Urothelium cell line (cell line): ENCODE measurements at regions not wholly inside any gene's neighbourhood (a gene's known extent, or its start where the extent isn't known, plus 50 kb on each side); places are given as distances from the start of the nearest gene placed in this dataset.
"Not testable (repeated sequence)": the region's sequence is repeated elsewhere in the genome, so short reads cannot be mapped to it uniquely, and the experiment has no call there.

Source experiments
- DNase-seq: peaks from one replicate; pipeline ENCODE4 v3.0.0; 2011; ENCODE audit warnings: low spot score, mixed read lengths
- FAIRE-seq: peaks from 2 replicates; lab custom pipeline; 2011; peaks lifted over from hg19 to GRCh38; lab: Jason Lieb, UNC

DNA sequence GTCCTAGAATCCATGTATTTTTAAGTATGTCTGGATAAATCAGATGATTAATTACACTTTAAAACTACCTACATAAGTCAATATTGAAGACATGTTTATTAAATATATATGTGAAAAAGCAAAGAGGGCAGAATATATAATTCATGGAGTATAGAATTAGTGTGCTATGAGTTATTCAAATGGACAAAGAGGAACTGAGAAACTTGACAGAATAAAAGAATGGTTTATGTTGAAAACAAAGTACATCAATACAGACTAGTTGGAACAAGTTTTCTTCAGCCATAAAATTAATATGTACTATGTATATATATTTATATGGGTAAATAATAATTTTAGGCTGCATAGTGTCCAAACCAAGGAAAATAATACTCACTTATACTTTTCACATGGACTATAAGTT is 173.5 kb downstream of the NPFFR2 start:
- DNase-seq (no peak), FAIRE-seq (no peak)

DNA sequence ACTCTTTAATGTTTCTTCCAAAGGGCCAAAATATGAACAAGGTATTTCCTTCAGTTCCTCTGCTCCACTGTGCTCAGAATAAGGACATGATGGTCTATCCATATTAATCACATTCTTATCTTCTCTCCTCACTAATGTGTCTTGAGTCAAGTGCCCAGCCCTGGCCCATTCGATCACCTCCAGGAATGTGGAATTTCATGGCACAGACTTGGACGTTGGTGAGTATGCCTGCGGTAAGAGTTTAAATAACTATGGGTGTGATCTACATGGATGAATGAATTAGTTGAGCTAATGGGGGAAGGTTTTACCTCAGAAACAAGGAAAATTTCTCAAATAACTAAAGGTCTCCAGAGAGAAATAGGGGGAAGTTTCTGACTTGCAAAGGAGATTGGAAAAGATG is 174.0 kb downstream of the NPFFR2 start:
- peak; percentile 34 for DNase-seq
- FAIRE-seq = peak; percentile 35

DNA sequence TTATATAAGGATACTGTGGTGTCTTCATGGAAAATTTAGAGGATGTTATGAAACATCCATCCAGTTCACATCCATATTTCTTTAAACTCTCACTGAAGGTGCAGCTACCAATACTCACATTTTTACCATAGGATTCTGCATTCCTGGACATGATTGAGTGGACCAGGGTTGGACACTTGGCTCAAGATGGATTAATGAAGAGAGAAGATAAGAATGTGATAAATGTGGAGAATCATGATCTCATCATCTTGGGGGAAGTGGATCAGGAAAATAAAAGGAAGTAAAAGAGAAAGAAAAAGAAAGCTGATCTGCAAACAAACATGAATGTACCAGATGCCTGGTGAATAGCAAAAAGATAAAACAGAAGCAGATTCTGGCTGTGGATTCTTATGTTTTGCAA is 175.4 kb downstream of the NPFFR2 start:
- FAIRE-seq (no peak), DNase-seq (no peak)

DNA sequence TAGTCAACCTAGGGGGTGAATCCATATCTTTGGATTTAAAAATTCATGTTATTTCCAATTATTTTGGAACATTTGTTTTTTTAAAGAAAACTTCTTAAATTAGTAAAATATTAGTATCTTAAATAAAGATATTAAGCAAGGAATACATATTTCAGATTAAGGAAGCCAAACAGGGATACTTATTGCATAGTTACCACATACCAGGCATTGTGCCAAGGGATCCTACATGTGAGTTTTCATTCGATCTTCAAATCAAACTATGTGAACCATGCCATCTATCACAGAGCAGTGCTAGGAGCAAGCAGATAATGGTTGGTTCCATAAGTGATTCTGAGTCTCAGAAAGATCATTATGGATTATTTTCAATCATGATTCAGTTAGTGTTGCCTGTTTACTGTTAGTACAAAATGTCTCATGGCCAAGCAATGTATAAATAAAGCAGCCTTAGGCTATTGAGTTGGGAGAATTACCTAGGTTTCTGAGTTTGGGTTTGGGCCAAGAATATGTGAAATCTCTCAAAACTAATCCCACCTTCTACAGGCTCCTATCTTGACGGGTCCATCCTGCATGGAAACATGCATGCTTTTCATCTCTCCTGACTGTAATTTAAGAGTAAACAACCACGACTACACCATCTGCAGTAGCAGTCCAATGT is 176.7 kb downstream of the NPFFR2 start:
- DNase-seq = no peak

DNA sequence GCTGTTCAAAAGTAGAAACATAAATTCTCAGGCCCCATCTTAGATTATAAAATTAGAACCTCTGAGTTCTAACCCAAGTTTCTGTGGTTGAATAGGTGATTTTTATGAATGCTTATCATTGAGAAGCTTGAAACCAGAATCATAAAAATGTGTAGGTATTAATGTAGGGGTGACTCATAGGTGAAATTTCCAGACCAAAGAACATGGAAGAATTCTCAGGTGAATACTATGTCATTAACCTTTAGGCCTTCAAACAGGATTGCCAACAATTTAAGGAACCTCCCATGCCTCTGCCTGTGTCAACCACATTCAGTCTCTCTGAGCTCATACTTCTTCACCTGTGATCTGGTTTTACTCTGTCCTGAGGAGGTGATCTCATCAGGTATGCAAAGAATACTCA is 177.8 kb downstream of the NPFFR2 start:
- FAIRE-seq = peak; percentile 27
- peak; percentile 37 for DNase-seq

More for the DNA sequence above, 176.7 kb downstream of the NPFFR2 start:
- peak; percentile 27 for FAIRE-seq

DNA sequence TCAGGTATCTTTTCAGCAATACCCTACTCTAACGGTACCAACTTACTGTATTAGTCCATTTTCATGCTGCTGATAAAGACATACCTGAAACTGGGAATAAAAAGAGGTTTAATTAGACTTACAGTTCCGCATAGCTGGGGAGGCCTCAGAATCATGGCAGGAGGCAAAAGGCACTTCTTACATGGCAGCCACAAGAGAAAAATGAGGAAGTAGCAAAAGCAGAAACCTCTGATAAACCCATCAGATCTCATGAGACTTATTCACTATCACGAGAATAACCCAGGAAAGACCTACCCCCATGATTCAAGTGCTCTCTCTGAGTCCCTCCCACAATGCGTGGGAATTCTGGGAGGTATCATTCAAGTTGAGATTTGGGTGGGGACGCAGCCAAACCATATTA is 182.0 kb downstream of the NPFFR2 start:
- DNase-seq, FAIRE-seq: not testable (repeated sequence)

DNA sequence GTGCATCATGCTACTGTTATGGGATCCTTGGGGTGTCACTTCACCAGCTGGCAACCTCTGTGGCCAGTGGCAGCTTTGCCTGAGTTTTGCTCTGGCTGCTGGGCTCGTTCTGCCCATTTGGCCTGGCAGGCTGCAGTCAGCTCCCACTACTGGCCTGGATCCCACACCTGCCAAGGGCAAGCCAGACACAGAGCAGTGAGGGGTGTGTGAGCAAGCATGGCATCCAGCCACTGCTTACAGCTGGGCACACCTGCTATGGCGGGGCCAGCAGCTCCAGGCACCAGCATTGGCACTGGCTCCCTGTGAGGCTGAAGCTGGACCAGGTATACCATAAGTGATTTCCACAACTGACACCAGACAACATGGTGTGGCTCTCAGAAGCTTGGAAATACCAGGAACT is 183.4 kb downstream of the NPFFR2 start:
- DNase-seq (no peak), FAIRE-seq (peak; percentile 56)

DNA sequence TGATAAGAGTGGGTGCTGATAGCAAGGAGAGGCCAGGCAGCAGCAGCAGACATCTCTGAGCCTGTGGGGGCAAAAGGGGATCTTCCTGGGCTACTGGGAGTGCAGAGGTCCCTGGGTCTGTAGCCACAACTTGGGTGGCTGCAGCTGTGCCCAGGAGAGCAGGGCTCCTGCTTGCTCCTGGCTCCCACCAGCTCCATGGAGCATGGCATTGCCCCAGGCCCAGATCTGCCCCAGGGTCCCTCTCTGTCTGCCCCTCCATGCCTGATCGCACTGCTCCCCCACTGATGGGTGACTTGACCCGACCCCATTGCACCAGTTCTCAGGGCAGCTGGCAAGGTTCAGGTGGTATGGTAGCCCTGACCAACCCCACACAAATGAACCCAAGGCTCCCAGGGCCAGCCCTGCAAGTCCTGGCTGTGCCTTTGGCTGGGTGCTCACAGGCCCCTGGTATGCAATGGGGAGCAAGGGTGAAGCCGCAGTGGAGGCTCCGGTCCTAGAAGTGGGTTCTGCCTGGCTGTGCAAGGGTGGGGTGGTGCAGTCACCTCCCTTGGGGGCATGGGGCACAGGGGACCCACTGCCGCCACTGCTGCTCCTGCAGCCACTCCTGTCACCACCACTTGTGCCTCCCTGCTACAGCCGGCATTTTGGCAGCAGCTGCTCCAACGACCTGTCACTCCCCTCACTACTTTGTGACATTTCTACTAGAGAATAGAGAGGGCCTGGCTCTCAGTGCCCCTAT is 184.9 kb downstream of the NPFFR2 start:
- DNase-seq (no peak), FAIRE-seq (no peak)

DNA sequence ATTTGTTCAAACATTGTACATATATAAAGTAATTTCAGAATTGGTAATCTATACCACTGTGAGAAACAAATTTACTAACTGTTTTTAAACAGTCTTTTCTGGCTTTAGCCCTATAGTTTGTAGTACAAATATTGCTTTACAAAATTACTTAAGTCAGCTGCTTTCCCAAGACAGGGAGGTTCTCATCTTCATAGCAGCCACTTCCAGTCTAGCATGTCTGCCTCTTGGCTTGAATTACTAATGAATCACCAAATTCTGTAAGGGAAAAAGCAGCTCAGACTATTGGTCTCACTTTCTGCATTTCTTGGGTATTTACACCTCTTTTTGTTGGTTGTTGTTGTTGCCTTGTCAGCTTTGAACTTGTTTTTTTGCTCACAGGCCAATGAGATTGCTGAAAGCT is 187.2 kb downstream of the NPFFR2 start:
- no peak for DNase-seq
- no peak for FAIRE-seq
